GM19328 (cell line): ENCODE measurements at regions not wholly inside any gene's neighbourhood (a gene's known extent, or its start where the extent isn't known, plus 50 kb on each side); places are given as distances from the start of the nearest gene placed in this dataset.
"Not testable (repeated sequence)": the region's sequence is repeated elsewhere in the genome, so short reads cannot be mapped to it uniquely, and the experiment has no call there.

Experiments used
- ATAC-seq: cut with Tn5 transposase; IDR thresholded peaks from one replicate; pipeline ENCODE4 v1.9.1; 2021; ENCODE audit warnings: mild to moderate bottlenecking, moderate library complexity; ENCODE audit not compliant: unreplicated experiment

DNA sequence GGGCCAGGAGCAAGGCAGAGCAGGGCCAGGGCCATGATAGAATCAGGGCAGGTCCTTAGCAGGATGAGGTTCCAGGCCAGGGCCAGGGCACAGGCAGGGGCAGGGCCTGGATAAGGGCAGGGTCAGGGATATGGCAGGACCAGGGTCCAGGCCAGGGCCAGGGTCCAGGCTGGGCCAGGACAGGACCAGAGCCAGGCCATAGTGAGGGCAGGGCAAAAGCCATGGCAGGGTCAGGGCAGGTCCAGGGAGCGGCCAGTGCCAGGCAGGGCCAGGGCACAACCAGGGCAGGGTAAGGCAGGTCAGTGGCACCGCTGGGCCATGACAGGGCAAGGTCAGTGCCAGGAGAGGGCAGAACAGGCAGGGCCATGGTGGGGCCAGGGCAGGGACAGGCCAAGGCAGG is 152.2 kb downstream of the LIPI start:
- ATAC-seq = no peak

DNA sequence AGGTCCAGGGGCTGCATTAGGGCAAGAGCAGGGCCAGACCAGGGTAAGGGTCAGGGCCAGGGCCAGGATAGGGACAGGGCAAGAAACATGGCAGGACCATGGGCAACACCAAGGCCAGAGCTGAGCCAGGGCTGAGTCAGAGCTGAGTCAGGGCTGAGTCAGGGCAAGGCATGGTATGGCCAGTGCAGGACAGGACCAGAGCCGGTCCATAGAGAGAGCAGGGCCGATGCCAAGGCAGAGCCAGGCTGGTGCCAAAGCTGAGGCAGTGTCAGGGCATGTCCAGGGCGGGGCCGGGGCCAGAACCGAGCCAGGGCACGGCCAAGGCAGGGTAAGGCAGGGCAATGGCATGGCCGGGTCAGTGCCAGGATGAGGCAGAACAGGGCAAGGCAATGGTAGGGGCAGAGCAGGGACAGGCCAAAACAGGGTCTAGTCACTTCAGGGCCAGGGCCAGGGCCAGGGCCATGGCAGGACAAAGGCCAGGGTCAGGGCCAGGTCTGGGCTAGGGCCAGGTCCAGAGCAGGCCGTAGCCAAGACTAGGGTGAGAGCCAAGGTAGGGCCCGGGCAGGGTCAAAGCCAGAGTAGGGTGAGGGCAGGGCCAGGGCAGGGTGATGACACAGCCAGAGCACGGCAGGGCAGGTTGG is 152.8 kb downstream of the LIPI start:
- ATAC-seq = not testable (repeated sequence)

DNA sequence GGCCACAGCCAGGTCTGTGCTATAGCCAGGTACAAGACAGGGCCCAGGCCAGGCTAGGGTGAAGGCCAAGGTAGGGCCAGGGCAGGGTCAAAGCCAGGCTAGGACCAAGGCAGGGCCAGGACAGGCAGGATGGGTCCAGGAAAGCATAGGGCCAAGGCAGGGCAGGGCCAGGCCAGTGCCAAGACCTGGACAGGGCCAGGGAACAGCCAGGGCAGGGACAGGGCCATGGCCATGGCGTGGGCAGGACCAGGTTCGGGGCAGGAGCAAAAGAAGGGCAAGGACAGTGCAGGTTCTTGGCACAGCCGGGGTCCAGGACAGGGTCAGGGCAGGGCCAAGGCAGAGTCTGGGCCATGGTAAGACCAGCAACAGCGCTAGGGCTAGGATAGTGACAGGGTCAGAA is 153.4 kb downstream of the LIPI start:
- no peak for ATAC-seq

DNA sequence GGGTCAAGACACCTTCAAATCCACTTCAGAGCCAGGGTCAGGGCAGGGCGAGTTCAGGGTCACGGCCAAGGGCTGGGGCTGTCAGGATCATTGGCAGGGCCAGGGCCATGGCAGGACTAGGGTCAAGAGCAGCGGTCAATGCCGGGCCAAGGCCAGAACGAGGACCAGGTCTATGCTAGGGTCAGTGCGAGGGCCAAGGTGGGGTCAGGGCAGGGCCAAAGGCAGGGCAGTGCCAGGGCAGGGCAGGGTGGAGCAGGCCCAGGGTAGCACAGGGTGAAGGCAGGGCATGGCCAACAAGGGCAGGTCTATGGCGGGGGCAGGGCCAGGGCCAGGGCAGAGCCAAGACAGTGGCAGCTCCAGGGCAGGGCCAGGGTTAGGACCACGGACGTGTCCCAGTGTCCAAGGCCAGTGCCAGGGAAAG is 154.0 kb downstream of the LIPI start:
- ATAC-seq = no peak

DNA sequence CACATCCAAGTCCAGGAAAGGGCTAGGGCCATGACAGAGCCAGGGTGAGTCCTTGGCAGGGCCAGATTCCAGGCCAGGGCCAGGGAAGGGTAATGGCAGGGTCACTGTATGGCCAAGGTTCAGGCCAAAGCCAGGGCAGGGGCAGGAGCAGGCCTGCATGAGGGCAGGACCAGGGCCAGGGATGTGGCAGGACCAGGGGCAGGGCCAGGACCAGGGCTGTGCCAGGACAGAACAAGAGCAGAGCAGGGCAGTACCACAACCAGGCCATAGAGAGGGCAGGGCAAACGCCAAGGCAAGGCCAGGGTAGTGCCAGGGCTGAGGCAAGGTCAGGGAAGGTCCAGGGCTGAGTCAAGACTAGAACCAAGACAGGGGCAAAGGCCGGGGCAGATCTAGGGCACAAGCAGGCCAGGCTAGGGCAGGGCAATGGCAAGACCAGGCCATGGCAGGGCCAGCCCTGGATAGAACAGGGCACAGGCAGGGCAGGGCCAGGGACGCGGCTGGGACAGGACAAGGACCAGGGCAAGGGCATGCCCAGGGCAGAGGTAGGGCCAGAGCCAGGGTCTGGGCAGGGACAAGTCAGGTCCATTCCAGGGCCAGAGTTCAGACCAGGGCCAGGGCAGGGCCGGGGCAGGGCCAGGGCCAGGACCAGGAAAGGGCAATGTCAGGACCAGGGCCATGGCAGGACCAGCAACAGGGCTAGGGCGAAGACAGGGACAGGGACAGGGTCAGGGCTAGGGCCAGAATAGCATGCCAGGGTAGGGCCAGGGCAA is 154.8 kb downstream of the LIPI start:
- not testable (repeated sequence) for ATAC-seq

GRCh38 chr21:14054682-14055081 is 156.1 kb downstream of the LIPI start:
- no peak for ATAC-seq

DNA sequence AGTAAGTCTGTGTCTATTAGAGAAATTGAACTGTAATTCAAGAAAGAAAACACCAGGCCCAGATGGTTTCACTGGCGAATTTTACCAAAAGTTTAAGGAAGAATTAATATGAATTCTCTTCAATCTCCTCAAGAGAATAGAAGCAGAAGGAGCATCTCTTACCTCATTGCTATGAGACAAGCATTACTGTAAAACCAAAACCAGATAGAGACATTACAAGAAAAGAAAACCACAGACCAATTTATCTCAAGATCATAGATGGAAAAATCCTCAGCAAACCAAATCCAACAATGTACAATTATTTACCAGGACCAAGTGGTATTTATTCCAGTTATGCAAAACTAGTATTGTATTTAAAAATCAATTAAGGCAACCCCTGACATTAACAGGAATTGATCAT is 160.6 kb downstream of the LIPI start:
- ATAC-seq = no peak

- ATAC-seq = no peak
Observed at GRCh38 chr21:14046401-14046800, 164.4 kb downstream of the LIPI start.

- ATAC-seq = no peak
Observed at GRCh38 chr21:14040386-14040785, 170.4 kb downstream of the LIPI start.

DNA sequence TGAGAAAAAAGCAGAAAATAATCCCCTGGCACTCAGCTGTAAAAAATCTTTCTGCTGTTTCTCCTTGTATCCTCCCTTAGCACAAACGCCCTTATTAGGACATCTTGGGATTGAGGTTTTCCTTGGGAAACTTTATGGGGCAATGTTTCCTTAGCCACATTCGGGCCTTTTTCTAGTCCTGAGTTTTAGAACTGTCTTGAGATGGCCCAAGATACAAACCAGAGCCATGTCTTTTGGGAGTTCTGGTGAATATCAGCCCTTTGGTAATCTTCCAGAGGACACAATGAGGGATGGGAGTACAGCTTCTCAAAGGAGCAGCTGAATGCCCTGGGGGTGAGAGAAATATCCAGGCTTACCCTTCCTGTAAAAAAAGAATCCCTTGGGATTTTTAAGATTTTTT is 182.1 kb downstream of the LIPI start:
- ATAC-seq = not testable (repeated sequence)

GRCh38 chr21:14027235-14027869 is 183.4 kb downstream of the LIPI start:
- peak; percentile 100 for ATAC-seq

- ATAC-seq = not testable (repeated sequence)
Observed at GRCh38 chr21:14020108-14020507, 190.6 kb downstream of the LIPI start.

GRCh38 chr21:14015841-14016240 is 194.9 kb downstream of the LIPI start:
- not testable (repeated sequence) for ATAC-seq

DNA sequence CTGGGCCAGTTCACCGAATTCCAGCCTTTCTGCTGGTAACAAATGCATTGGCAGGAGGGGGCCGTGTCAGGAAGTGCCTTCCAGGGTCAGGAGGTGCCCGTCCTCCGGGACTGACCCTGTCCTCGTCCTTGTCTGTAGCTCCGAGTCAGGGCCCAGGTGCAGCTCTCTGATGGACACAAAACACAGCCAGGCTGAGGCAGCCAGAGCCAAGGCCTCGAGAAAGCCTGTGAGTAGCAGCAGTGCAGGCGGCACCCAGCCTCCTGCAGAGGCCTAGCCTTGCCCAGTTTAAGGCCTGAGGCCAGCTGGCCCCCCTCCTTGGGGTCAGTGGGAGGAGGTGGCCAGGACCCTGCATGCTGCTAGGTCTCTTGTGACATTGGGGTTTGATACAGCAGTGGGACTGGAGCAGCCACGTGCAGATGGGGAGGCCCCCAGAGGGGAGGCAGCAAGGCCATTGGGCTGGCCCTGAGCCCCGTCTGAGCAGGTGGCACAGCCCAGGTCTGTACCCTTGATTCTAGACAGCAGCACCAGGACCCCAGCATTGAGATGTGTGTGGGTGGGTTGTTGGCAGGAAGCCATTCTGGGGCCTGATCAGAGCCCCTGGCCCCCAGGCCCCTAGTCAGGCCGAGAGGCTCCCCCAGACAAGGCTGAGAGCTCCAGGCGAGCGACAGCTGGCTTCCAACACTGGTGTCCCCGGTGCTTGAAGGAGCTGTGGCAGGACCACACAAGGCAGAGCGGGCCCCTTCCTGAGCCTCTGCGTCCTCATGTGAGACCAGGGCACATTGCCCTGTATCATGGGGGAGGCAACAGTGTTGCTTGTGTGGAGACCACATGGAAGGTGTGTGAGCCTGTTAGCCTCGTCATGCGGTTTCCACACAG is 196.9 kb downstream of the LIPI start:
- ATAC-seq = not testable (repeated sequence)

GRCh38 chr21:14013056-14013603 is 197.6 kb downstream of the LIPI start:
- no peak for ATAC-seq

GRCh38 chr21:14012409-14012808 is 198.3 kb downstream of the LIPI start:
- no peak for ATAC-seq

DNA sequence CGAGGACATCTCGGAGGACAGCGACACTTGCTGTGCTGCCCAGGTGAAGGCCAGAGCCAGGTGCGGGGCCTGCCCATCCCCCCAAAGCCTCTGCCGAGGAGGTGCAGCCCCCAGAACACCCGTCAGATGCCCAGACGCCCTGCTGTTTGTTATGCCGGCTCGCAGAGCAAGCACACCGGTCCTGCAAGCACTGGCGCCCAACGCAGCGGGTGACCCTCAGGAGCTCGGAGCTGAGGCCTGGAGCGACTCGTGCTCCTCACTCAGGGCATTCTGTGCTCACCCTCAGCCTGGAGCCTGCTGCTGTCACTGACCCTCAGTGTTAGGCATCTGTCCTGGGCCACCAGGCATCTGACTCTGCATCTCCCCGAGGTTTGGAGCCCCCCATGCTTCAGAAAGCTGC is 199.0 kb downstream of the LIPI start:
- not testable (repeated sequence) for ATAC-seq

DNA sequence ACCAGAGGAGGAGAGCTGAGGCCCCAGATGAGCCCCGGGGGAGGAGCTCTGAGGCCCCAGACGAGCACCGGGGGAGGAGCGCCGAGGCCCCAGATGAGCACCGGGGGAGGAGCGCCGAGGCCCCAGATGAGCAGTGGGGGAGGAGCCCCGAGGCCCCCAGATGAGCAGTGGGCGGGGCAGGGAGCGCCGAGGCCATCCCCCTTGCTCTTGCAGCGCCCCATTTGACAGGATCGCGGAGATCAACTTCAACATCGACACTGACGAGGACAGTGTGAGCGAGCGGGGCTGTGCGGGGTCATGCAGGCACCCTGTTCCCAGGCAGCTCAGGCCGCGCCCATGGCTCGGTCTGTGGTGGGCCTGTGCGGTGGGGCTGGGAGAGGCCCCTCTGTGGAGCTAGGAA is 199.6 kb downstream of the LIPI start:
- not testable (repeated sequence) for ATAC-seq

- ATAC-seq = no peak
Observed at GRCh38 chr21:14010729-14011128, 200.0 kb downstream of the LIPI start.

DNA sequence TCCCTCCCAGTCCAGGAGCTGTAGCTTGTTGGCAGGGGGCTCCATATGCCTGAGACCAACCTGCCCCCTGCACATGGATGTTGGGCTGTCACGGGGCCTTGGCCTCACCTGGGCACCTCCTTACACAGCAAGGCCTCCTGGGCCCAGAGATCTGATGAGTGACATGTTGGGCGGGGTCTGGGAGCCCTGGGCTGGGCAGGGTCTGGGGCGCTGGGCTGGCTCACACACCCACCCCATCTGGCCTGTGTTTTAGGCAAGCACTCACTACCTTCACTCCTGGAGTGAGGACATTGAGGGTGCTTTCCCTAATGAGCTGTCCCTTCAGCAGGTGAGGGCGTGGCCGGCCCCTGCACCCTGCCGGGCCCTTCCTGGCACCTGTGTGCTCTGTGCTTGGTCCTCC is 200.8 kb downstream of the LIPI start:
- ATAC-seq = not testable (repeated sequence)
